NCI-H345 (cell line): ENCODE measurements at regions not wholly inside any gene's neighbourhood (a gene's known extent, or its start where the extent isn't known, plus 50 kb on each side); places are given as distances from the start of the nearest gene placed in this dataset.

Source experiments
- DNase-seq: peaks from one replicate; lab custom pipeline; 2025; lab: John Stamatoyannopoulos, UW

DNA sequence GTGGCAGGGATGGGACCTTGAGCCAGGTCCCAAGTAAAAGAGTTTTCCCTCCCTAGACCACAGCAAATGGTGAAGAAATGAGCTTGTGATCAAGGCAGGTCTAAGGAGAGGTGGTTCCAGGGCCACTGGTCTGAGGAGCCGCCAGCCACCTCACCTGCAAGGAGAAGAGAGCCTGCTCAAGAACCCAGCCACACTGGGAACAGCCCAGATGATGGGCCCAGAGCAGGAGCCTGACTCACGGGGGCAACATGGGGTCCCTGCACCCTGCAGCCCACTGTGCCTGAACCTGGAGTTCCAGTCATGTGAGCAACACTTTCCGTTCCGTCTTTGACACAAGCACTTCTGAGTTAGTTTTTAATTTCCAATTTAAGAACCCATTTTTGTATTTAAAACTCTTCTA is 204.5 kb upstream of the CDH4 start:
- no peak for DNase-seq

DNA sequence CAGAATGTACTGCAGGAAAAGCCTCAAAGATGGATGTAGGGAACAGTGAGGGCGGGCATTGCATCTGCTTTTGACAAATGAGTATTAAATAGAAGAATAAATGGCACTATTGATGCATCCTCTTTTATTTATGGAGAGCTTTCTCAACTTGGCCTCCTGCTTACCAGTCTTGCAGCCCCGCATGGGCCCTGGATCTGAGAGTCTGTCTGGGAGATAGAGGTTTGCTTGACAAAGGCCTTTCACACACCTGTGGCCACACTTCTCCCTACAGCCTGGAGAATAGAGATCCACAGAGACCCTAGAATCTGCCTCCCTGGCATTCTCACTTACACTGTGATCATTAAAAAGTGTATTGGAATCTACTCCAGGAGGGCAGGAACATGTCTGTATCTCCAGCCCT is 203.8 kb upstream of the CDH4 start:
- DNase-seq, result no peak

DNA sequence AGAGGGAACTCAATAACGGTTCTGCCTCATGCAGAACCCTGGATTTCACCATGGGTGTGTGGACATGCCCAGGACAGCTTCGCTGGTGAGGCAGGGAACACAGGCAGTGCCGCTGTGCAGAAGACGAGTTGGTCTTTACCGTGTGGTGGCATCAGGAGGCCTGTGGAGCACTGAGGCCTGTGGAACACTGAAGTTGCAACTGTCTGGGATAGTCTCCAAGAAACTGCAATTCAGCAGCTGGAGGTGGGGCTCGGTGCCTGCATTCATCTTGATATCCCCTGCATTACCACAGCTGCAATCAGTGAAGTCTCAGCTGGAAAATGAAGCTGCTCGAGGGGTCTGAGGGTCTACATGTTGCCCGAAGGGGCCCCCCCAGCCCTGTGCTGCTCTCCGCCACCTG is 202.4 kb upstream of the CDH4 start:
- DNase-seq, result no peak

DNA sequence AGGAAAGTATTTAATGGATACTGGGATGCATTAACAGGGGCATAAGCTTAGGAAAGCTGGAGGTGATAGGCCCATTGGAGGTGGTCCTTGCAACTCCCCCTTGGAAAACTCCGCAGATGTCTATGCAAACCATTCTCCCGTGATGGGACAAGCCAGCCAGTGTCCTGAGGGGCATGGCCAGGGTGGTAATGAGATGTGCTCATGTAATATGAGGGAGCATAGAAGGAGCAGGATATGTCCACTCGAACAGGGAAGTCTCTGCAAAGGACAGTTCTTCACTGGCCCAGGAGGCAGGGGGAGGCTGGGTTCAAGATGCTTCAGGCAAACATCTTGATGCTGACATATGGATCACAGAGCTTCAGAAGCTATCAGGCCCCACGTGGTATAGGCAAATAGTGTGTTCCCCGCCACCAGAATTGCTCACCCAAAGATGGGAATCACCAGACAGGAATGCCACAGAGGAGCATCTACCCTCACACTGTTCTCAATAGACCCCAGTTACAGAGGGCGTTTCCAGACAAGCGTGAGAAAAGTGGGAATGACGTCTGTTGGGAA is 201.6 kb upstream of the CDH4 start:
- no peak for DNase-seq

DNA sequence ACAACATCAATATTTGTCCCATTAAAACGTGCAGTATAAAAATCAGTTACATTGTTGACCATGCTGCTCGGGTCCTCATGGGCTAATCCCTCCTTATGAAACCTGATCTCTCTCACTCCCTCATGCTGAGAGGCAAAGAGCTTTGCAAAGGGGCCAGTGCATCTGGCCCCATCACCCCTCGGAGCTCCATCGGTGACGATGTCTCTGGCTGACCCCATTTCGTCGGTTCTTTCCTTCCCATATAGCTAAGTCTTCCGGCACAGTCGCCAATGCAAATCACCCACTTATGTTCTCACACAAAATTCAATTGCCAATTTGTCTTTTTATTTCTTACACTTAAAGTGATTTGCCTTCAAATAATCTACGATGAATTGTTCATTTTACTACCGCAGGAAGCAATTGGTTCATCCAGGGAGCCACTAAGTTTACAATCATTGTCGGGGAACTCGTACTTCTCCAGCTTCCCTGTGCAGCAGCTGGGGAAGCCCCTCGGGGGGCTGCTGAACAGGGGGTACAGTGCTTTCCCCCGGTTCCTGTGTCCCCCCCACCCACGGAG is 199.8 kb upstream of the CDH4 start:
- no peak for DNase-seq

DNA sequence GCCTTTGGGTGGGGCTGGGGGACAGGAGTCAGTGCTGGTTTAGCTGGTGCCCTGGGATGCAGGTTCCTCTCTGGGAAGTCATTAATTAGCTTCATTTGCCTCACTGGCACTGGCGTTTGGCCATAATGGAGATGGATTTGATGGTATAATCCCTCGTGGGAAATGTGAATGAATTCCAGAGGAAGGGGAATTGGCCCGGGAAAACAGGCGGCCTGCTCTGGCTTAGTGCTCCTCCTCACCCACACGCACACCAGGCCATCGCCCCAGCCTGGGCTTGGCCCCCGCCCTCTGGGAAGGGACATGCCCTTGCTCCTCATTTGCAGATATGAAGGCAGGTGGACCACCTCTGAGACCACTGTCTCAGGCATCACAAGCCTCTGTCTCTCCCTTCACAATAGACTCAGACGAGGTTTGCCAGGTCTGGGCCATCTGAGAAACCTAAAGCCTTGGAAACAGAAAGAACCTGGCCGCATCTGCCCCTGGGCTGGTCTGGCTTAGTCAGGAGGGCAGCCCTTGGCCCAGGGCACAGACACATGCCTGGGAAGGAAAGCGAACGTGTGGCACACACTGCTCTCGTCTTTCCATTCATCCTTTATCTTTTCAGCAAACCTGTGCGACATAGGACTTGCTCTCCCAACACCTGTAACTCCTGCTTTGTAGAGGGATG is 199.2 kb upstream of the CDH4 start:
- DNase-seq, result no peak

DNA sequence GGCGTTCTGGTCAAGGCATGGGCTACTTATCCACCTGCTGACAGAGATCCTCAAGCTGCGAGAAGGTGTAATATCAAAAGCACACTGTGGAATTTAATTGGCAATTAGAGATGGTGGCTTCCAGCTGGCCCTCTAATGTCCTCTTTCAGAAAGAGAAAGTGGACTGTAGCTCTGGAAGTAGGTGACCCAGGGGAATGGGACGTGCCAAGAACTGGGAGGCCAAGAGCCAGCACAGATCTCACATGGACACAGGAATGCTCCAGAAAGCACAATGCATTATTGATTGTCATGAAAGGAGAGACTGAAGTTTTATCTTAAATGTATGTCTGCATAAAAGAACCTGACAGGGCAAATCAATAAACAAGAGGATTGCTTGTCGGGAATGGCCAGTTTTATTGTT is 198.6 kb upstream of the CDH4 start:
- no peak for DNase-seq

DNA sequence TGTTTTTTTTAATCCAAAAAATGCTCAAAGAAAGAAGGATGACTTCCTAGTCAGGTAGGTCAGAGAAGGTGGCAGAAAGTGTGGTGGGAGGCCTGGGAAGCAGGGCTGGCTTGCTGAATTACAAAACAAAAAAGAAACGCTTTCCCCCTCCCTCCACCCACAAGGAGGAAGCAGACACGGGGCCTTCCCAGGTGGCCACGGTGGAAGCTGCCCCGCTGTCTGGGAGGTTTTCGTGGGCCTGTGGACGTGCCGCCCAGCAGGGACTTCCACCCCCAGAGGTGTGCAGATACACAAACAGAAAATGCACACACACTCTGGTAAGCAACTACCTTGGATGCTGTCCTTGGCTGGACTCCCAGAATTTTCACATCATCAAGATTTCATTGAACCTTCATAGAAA is 198.2 kb upstream of the CDH4 start:
- no peak for DNase-seq

DNA sequence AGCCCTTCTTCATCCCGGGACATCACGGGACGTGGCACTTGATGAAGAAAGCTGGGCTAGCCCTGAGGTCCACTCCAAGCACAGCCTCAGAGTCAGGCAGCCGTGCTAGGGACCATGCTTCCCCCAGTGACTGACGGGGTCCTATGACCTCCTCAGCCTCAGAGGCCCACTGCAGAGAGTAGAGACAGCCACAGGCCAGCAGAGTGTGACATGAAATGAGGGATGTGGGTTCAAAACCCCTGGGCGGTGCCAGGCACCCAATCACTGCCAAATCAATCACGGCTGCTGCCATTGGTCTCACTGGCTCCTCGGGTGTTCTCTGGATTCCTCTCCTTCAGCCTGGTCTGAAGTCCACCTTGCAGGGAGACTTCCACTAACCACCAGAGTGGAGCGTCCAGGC is 197.7 kb upstream of the CDH4 start:
- no peak for DNase-seq

DNA sequence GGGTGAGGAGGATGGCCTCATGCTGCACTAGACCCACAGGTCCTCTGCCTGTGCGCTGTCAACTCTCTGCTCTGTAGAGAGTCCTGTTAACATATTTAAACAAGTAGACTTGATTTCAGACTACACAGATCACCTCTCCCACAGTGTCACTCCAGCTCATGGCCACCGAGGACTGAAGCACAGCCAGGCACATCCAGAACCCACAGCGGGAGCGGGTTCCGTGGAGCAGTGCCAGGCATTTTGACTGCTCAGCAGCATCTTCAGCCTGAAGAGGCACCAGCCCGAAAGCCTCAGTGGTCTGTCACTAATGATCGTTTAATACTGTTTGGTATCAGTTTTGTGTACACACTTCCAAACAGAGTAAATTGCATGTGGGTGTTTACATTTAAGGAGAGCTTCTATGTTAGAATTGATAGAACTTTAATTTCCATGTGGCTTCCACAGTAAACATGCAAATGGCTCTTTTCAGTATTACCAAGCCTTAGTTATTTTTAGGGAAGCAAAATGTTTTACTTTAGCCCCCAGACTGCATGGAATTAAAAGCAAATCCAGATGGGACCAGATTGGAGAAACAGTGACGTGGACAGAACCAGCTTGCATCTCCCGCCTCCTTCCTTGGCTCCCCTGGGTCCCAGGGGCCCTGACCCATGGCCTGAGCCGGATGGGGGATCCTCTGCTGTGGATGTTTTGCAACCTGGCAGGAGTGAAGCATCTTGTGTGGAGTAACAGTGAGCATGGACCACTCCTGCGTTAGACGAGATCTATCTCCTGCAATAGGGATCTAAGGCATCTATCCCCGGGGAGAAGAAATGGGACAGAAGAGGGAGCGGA is 196.7 kb upstream of the CDH4 start:
- DNase-seq, result no peak

DNA sequence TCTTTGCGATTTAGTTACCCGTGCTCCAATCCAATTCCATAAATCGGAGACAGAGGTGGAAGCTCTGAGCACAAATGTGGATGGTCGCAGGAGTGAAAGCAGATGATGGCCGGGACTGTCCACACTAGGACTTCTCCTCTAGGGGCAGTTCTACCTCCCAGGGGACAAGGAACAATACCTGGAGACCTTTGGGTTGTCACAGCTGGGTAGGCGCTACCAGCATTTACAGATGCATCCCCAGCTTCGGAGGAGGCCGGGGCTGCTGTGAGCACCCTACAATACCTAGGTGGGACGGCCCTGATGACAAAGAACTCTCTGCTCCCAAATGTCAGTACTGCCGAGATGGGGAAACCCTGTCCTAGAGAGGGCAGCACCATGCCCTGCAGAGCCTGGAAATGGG is 195.9 kb upstream of the CDH4 start:
- no peak for DNase-seq

DNA sequence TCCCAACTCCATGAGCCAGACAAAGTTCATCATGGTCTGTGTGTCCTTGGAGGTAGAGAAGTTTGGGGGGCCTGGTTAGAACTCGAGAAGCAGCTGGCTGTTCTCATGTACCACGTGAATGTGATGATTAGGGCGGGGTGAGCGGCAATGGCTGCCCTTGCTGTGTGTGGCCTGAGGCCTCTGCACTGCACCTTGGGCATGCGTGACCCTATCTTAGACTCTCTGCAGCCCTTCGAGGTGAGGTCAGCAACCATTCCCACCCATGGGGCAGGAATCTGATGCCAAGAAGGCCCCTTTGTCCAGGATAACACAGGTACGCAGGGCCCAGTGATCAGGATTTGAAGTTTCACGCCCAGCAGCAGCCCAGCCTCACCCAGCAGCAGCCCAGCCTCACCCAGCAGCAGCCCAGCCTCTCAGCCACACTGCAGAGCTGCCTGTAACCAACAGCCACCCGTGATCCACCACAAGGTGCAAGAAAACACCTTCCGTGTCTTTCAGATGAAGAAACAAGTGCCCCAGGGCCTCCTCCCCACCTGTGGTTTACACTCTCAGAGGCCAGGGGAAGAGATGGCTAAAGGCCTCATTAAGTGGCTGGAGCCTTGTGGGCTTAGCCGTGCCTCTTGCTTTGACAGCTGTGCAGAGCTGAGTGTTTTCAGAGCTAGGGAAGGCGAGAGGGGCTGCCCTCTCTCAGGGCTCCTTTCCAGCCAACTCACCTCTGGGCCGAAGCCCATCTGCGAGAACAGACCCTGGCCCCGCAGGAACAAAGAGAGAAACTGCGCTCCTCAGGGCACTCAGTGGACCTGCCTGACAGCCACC is 195.2 kb upstream of the CDH4 start:
- DNase-seq, result no peak

DNA sequence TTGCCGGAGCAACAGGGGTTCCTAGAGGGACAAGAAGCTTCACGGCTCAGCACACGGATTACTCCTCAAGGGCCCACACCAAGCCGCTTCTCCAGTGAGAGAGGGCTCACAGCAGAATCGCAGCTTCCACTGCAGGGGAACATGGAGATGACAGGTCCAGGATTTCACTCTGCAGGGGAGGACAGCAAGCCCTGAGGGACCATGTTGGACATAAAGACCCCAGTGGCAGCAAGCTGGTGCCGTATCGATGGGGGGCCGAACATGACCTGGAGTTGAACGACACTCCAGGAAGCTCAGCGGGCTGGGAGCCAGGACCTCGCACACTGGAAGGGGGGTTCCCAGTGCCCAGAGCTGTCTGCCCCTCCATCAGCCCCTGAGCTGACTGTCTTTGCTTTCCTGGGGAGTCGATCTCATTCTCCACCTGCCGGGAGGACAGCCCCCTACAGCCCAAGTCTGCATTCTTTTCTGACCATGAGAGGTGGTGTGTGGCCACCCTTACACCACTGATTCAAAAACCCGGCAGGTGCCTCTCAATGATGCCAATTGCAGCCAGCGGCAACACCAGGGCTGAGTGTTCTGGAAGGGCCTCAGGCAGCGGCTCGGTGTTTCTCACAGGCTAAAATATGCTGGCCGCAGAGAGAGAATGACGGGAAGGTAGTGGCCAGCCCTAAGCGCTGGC is 194.5 kb upstream of the CDH4 start:
- no peak for DNase-seq

DNA sequence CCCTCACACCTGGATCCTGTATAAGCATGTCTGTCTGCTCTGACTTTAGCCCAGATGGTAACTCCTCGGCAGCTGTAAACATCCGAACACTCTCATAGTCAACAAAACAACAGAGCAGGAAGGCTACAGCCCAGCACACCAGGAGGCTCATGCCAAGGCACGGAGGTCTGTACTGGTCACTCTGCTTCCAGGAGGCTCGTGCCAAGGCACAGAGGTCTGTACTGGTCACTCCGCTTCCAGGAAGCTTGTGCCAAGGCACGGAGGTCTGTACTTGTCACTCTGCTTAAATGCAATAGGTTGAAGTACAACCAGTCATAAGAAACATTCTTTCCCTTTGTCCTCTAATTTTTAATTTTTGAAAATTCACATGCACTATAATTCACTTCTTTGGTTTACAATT is 190.1 kb upstream of the CDH4 start:
- DNase-seq, result no peak

DNA sequence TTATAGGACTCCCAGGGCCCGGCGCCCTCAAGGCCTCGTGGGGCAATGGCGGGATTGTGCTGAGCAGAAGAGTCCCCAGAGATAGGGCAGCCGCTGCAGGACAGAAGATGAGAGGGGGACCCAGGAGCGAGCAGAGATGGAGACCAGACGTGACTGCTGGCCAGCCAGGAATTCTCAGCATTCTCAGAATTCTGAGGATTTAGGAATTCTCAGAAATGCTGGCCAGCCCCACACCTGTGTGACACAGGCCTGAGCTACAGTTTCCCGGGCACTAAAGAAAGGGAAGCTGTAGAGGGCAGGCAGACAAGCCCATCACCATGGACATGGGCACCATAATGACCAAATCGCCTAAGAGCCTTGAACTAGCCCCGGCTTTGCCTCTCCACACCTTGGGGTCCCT is 186.2 kb upstream of the CDH4 start:
- no peak for DNase-seq

DNA sequence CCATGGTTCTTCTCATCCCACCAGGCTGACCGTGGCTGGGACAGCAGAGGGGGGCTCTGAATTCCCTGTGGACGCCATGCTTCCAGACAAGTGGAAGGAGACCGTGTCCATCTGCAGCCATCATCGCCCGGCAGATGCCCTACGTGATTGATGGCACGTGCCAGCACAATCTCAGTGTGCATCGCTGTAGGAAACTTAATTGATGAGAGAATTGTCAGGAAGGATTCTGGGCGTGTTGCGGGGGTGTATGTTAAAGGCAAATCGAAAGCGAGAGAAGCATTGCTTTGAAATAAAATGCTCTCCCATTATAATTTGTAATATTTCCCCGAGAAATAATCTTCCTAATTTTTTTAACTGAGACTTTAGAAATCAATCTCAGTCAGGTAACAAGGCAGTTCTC is 185.5 kb upstream of the CDH4 start:
- DNase-seq, result no peak

DNA sequence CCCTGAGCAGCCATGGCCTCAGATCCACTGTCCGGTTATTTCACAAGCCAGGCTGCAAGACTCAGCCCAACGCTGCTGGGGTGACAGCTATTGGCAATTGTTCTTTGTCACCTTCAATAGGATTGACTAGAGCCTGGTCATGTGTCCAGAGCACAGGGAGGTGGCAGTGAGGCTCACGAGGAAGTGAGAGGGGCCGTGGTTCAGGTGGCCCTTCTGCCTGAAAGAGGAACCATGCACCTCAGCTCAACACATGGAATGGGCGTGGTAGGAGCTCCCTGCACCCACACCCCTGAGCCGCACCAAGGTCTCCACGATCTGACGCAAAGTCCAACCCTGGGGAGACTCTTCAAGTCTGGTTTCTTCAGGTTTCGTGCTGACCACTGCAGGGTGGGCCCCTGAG is 184.8 kb upstream of the CDH4 start:
- DNase-seq, result no peak

DNA sequence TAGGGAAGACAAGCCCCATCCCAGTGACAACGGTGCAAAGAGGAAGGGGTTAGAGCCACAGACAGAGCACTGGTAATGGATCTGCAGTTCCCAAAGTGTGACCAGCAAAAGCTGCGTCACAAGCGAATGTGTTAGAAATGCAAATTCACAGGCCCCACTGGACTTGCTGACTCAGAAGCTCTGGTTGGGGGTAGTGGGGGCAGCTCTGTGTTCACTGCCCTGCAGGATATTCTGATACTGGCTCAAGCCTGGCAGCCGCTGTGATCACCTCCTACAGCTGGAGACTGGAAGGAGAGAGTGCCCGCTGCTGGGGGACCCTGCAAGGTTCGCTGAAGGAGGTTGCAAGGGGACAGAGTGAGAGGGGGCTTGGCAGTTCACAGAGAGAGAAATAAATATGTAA is 179.7 kb upstream of the CDH4 start:
- no peak for DNase-seq

DNA sequence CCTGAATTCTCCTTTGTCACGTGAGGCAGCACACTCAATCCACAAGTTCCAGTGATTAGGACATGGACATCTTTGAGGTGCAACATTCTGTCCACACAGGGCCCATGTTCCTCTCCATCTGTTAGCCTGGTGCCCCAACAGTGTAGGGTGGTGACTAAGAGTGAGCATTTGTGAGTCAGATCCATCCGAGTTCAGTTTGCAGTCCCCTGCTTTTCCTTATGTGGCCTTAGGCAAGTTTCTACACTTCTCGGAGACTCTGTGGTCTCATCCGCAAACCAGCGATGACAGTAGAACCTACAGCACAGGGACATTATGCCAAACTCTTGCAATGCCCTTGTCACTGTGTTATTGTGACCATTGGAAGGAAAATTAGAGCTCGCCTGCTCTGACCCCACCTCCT is 178.7 kb upstream of the CDH4 start:
- DNase-seq, result no peak

DNA sequence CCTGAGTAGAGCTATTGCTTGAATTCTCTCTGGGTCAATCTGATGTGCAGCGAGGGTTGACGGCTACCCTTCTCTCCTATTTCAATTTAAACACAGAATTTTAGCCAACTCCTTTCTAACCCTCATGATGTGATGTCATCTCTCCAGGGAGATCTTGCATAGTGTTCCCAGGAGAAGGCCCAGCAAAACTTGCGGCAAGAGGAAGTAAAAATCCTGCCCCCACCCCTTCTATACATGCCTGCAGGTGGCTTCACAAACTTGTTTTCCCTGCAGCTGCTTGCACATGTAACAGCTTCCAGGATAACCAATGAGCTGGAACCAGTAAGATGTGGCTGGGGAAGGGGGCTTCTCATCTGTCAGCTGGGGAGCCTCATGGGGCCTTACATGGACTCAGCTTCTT is 169.3 kb upstream of the CDH4 start:
- DNase-seq, result no peak

DNA sequence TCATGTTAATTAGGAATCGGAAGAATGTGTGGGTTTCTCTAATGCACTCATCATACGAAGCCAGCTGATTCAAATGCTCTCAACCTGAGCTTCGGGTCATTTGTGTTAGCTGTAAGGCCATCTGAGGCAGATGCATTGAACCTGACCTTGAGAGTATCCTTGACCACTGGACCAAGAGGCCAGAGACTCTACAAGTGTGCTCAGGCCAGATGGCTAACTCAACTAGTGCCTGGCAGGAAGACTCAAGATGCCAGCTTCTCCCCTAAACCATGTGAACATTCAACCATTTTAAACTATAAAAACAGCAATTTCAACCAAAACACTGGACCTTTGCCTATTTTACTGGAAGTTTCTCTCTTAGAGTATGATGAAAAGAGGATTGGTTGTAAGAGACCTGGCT is 168.6 kb upstream of the CDH4 start:
- DNase-seq, result no peak

DNA sequence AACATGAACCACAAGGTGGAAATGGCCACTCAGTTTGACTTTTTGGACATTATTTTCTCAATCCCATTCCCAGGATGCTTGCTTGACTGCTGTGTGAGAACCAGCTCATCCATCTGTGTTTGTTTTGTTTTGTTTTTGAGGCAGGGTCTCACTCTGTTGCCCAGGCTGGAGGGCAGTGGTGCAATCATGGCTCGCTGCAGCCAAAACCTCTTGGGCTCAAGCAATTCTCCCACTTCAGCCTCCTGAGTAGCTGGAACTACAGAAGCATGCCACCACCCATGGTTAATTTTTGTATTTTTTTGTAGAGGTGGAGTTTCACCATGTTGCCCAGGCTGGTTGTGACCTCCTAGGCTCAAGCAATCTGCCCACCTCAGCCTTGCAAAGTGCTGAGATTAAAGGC is 166.0 kb upstream of the CDH4 start:
- no peak for DNase-seq
